ENCODE measurements at regions not wholly inside any gene's neighbourhood (a gene's known extent, or its start where the extent isn't known, plus 50 kb on each side); places are given as distances from the start of the nearest gene placed in this dataset.

- TF ChIP-seq, protein P1, sequence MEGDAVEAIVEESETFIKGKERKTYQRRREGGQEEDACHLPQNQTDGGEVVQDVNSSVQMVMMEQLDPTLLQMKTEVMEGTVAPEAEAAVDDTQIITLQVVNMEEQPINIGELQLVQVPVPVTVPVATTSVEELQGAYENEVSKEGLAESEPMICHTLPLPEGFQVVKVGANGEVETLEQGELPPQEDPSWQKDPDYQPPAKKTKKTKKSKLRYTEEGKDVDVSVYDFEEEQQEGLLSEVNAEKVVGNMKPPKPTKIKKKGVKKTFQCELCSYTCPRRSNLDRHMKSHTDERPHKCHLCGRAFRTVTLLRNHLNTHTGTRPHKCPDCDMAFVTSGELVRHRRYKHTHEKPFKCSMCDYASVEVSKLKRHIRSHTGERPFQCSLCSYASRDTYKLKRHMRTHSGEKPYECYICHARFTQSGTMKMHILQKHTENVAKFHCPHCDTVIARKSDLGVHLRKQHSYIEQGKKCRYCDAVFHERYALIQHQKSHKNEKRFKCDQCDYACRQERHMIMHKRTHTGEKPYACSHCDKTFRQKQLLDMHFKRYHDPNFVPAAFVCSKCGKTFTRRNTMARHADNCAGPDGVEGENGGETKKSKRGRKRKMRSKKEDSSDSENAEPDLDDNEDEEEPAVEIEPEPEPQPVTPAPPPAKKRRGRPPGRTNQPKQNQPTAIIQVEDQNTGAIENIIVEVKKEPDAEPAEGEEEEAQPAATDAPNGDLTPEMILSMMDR (IDR thresholded peaks at IDR 0.05), result no peak
- Histone ChIP-seq H3K27me3 (no peaks in the 10 kb centered on the region), H3K27ac (no peak overlapping the region), H3K4me1 (ENCODE audit: control insufficient read depth in 1 of 2, insufficient read depth in 1 of 2, low read depth in 1 of 2, low read length in 1 of 2) (no peaks in the 10 kb centered on the region), H3K4me3 (ENCODE audit: low read depth in 1 of 2, low read length in 1 of 2) (no peak overlapping the region), H3K36me3 (no peaks in the 10 kb centered on the region), H3K9me3 (no peaks in the 10 kb centered on the region)
Observed at GRCh38 chr10:128420623-128421022, 294.4 kb upstream of the MKI67 start.

DNA sequence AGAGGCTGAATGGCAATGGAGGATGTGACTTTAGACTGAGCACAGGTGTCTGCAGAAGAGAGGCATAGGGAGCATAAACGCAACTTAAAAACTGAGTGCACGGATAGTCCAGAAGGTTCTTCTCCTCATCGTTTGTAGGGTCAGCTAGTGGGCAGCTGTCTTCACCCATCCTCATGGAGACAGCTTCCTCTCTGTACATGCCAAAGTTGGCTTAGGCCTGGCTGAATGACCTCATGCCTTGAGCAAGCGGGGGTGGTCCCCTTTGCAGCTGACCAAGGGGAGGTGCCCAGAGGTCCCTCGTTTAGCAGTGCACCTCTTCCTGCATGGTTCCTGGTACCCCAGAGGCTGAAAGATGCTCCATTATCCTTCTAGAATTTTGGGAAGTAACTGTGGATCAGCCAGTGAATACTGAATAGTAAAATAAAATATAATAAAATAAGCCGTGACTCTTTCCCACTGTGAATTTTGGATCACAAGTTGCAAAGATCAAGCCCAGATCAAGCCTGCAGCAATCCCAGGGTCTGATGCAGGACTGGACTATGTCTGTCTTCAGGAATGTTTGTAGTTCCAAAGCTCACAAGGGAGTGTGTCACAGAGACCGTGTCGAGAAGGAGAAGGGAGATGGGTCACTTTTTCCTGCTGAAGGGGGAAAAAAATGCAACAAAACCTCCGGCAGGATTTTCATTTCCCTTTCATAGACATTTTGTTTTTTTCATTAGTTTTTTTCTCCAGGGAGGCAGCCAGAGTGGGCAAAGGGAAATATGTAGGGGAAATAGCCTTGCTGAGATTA lies 295.3 kb upstream of the MKI67 start:
- Histone ChIP-seq H3K4me3 (ENCODE audit: low read depth in 1 of 2, low read length in 1 of 2) (no peak overlapping the region), H3K36me3 (no peaks in the 10 kb centered on the region), H3K9me3 (no peaks in the 10 kb centered on the region), H3K27me3 (no peaks in the 10 kb centered on the region), H3K4me1 (ENCODE audit: control insufficient read depth in 1 of 2, insufficient read depth in 1 of 2, low read depth in 1 of 2, low read length in 1 of 2) (no peaks in the 10 kb centered on the region), H3K27ac (no peak overlapping the region)
- TF ChIP-seq, protein P1 (IDR thresholded peaks at IDR 0.05), result no peak

- no peaks in the 10 kb centered on the region for H3K4me1 ChIP-seq (ENCODE audit: control insufficient read depth in 1 of 2, insufficient read depth in 1 of 2, low read depth in 1 of 2, low read length in 1 of 2)
- no peaks in the 10 kb centered on the region for H3K9me3 ChIP-seq
- H3K4me3 ChIP-seq (ENCODE audit: low read depth in 1 of 2, low read length in 1 of 2), result no peak overlapping the region
- TF ChIP-seq, protein P1 (IDR thresholded peaks at IDR 0.05), result no peak
- no peaks in the 10 kb centered on the region for H3K27me3 ChIP-seq
- no peaks in the 10 kb centered on the region for H3K36me3 ChIP-seq
- H3K27ac ChIP-seq, result no peak overlapping the region
Observed at GRCh38 chr10:128422190-128422589, 296.0 kb upstream of the MKI67 start.

- no peaks in the 10 kb centered on the region for H3K27me3 ChIP-seq
Observed at GRCh38 chr10:128422999-128423398, 296.8 kb upstream of the MKI67 start.

DNA sequence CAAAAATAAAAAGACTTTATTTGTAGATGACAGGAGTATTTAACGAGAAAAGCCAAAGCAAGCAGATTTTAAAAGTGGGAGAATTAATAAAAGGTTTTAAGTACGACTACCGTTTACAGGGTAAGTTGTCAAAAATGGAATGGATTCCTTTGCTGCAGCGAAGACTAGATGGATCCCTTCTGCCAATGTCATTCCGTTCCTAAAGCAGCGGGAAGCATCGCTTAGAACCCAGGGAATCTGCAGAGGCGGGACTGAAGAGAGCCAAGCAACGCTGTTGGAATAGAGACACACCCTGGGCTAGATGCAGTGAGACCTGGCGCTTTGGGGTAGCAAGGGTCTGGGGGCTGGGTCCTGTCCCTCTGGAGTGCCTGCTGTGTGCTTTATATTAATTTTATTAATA lies 303.1 kb upstream of the MKI67 start:
- no peaks in the 10 kb centered on the region for H3K27me3 ChIP-seq
- no peaks in the 10 kb centered on the region for H3K4me1 ChIP-seq (ENCODE audit: control insufficient read depth in 1 of 2, insufficient read depth in 1 of 2, low read depth in 1 of 2, low read length in 1 of 2)
- H3K27ac ChIP-seq, result no peak overlapping the region
- no peaks in the 10 kb centered on the region for H3K36me3 ChIP-seq
- H3K9me3 ChIP-seq, result no peaks in the 10 kb centered on the region
- H3K4me3 ChIP-seq (ENCODE audit: low read depth in 1 of 2, low read length in 1 of 2), result no peak overlapping the region
- TF ChIP-seq, protein P1 (IDR thresholded peaks at IDR 0.05), result no peak

More at GRCh38 chr10:128422999-128423398, 296.8 kb upstream of the MKI67 start:
- no peak overlapping the region for H3K4me3 ChIP-seq (ENCODE audit: low read depth in 1 of 2, low read length in 1 of 2)
- no peak overlapping the region for H3K27ac ChIP-seq
- no peaks in the 10 kb centered on the region for H3K36me3 ChIP-seq
- TF ChIP-seq, protein P1 (IDR thresholded peaks at IDR 0.05), result no peak
- H3K4me1 ChIP-seq (ENCODE audit: control insufficient read depth in 1 of 2, insufficient read depth in 1 of 2, low read depth in 1 of 2, low read length in 1 of 2), result no peaks in the 10 kb centered on the region
- H3K9me3 ChIP-seq, result no peaks in the 10 kb centered on the region
